Glutamatergic neuron (in vitro differentiated cells): ENCODE measurements at regions not wholly inside any gene's neighbourhood (a gene's known extent, or its start where the extent isn't known, plus 50 kb on each side); places are given as distances from the start of the nearest gene placed in this dataset.
"Not testable (repeated sequence)": the region's sequence is repeated elsewhere in the genome, so short reads cannot be mapped to it uniquely, and the experiment has no call there.

Experiments
- DNase-seq: peaks from one replicate; pipeline ENCODE4 v3.0.0; 2022
- H3K27ac Mint-ChIP-seq: one replicate; pipeline ENCODE4 v1.8.0; 2020; ENCODE audit warnings: mild to moderate bottlenecking, mixed read lengths, inconsistent platforms; ENCODE audit not compliant: unreplicated experiment
- H3K27me3 Mint-ChIP-seq: one replicate; pipeline ENCODE4 v1.8.0; 2020; ENCODE audit warnings: mild to moderate bottlenecking, moderate library complexity, mixed read lengths, inconsistent platforms; ENCODE audit not compliant: unreplicated experiment
- H3K36me3 Mint-ChIP-seq: one replicate; pipeline ENCODE4 v1.8.0; 2020; ENCODE audit warnings: mild to moderate bottlenecking, mixed read lengths, inconsistent platforms; ENCODE audit not compliant: unreplicated experiment
- H3K4me1 Mint-ChIP-seq: one replicate; pipeline ENCODE4 v1.8.0; 2020; ENCODE audit warnings: mild to moderate bottlenecking, low read depth, mixed read lengths, inconsistent platforms; ENCODE audit not compliant: unreplicated experiment
- H3K4me3 Mint-ChIP-seq: one replicate; pipeline ENCODE4 v1.8.0; 2020; ENCODE audit warnings: mild to moderate bottlenecking, mixed read lengths, inconsistent platforms; ENCODE audit not compliant: unreplicated experiment
- H3K9me3 Mint-ChIP-seq: one replicate; pipeline ENCODE4 v1.8.0; 2020; ENCODE audit warnings: mild to moderate bottlenecking, moderate library complexity, mixed read lengths, inconsistent platforms; ENCODE audit not compliant: unreplicated experiment
- TF ChIP-seq, protein P1 (sequence below): fragments of 200-600 bp; sonication (generic); IDR thresholded peaks from one replicate; pipeline ENCODE4 v1.5.0; 2021; ENCODE audit not compliant: partially characterized antibody, unreplicated experiment

DNA sequence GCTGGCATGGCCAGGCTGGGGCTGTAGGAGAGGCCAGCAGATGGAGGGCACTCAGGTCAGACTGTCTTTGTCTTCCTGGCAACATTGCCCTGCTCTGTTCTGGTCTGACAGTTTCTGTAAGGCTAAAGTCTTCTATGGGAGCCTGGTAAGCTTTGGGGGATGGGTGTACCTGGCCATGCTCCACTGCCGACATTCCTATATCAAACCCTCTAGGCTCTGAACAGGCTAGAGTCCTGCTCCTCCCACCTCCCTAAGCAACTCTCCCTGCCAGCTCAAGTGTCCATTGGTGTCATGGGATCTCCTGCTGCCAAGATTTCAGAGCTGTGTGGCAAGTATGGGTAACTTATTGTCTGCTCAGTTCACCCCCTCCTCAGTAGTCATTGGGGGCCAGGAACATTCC, 163.5 kb upstream of the UGT8 start:
- Mint-ChIP-seq H3K4me1 (no peaks in the 10 kb centered on the region), H3K9me3 (no peaks in the 10 kb centered on the region), H3K4me3 (no peak overlapping the region), H3K27ac (no peak overlapping the region), H3K36me3 (no peaks in the 10 kb centered on the region), H3K27me3 (no peaks in the 10 kb centered on the region)
- no peak for DNase-seq
- TF ChIP-seq, protein P1, sequence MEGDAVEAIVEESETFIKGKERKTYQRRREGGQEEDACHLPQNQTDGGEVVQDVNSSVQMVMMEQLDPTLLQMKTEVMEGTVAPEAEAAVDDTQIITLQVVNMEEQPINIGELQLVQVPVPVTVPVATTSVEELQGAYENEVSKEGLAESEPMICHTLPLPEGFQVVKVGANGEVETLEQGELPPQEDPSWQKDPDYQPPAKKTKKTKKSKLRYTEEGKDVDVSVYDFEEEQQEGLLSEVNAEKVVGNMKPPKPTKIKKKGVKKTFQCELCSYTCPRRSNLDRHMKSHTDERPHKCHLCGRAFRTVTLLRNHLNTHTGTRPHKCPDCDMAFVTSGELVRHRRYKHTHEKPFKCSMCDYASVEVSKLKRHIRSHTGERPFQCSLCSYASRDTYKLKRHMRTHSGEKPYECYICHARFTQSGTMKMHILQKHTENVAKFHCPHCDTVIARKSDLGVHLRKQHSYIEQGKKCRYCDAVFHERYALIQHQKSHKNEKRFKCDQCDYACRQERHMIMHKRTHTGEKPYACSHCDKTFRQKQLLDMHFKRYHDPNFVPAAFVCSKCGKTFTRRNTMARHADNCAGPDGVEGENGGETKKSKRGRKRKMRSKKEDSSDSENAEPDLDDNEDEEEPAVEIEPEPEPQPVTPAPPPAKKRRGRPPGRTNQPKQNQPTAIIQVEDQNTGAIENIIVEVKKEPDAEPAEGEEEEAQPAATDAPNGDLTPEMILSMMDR = no peak

- no peak for DNase-seq
- TF ChIP-seq, protein P1 = no peak
- Mint-ChIP-seq H3K9me3 (no peaks in the 10 kb centered on the region), H3K27ac (no peak overlapping the region), H3K4me1 (no peaks in the 10 kb centered on the region), H3K36me3 (no peaks in the 10 kb centered on the region), H3K27me3 (no peaks in the 10 kb centered on the region), H3K4me3 (no peak overlapping the region)
Measured at GRCh38 chr4:114442856-114443255, 155.8 kb upstream of the UGT8 start.

DNA sequence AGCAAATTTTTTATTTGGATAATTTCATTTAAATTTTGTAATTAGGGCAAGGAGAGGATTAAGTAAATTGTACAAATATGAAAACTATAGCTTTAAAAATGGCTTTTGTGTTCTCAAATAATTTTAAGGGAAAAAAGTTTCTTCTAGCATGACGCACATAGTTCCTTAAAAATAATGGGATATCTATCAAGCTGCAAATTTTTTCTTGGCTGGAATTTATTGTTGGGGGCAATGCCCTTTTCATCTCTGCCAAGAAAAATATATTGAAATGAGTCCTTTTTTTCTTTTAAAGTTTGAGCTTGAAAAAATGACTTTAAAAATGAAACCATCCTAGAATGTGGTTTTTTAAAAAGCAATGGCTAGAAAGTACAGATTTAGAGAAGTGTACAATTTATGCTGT, 154.4 kb upstream of the UGT8 start:
- DNase-seq = no peak
- no peaks in the 10 kb centered on the region for H3K36me3 Mint-ChIP-seq
- TF ChIP-seq, protein P1 = no peak
- no peak overlapping the region for H3K27ac Mint-ChIP-seq
- peaks cover 6% of the 10 kb centered on the region for H3K27me3 Mint-ChIP-seq
- no peaks in the 10 kb centered on the region for H3K4me1 Mint-ChIP-seq
- no peaks in the 10 kb centered on the region for H3K9me3 Mint-ChIP-seq
- H3K4me3 Mint-ChIP-seq = no peak overlapping the region

GRCh38 chr4:114447963-114448516, 150.6 kb upstream of the UGT8 start:
- not testable (repeated sequence) for H3K4me1 Mint-ChIP-seq, H3K9me3 Mint-ChIP-seq, H3K4me3 Mint-ChIP-seq, H3K36me3 Mint-ChIP-seq, H3K27me3 Mint-ChIP-seq, H3K27ac Mint-ChIP-seq, DNase-seq

DNA sequence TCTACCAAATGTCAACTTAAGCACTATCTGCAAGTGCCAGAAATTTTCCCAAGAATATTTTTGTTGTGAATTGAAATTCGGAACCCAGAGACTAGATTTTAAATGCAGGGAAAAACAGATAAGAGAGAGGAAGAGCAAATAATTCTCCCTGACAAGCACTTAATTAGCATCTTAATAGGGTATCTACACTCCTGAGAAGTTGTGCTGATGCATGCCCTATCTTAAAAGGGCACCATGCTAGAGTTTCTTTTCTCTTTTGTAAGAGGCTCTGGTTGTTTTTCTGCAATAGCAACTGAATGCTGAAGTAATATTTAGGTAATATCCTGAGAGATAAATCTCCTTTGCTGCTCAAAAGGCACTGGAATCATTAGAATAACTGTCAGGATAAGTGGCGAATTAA, 139.9 kb upstream of the UGT8 start:
- Mint-ChIP-seq H3K36me3 (no peaks in the 10 kb centered on the region), H3K27ac (no peak overlapping the region), H3K4me1 (no peaks in the 10 kb centered on the region), H3K27me3 (no peaks in the 10 kb centered on the region), H3K4me3 (no peak overlapping the region), H3K9me3 (peaks cover 4% of the 10 kb centered on the region)
- DNase-seq = no peak
- TF ChIP-seq, protein P1 = no peak
